ENCODE measurements at regions not wholly inside any gene's neighbourhood (a gene's known extent, or its start where the extent isn't known, plus 50 kb on each side); places are given as distances from the start of the nearest gene placed in this dataset.

DNA sequence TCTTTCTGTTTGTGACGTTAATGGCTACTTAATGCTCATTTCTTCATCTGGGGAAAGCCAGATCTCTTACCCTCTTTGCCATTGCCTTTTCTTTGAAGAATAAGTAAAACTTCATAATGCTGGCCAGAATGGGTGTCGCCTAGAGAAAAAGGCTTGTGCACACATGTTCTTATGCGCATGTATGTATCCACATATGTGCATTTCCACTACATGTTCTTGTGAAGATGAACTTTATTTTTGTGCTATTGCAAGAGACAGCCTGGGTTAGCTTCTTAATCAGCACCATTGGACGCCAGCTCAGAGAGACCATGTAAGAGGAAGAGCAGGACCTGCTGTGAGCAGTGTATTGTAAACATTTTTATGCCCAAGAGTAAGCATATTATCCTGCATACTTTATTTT, 178.7 kb downstream of the SPRY1 start:
- no CpG with 5 or more reads among the region's 4 CpGs for WGBS, 2 donors (ENCODE audit: extremely low coverage in 2 of 2, insufficient read length in 2 of 2, insufficient replicate concordance in 1 of 2)
- Histone ChIP-seq H2BK12ac (ENCODE audit: low read length) (no peak overlapping the region), H3K27me3 (ENCODE audit: control insufficient read depth in 3 of 3, insufficient read depth in 3 of 3, low read depth in 1 of 3, low read length in 3 of 3) (no peaks in the 10 kb centered on the region), H2BK5ac (ENCODE audit: low read length) (no peak overlapping the region), H2AK5ac (ENCODE audit: low read depth, low read length) (no peak overlapping the region), H3K27ac (replicated peaks; ENCODE audit: low read length) (no peak overlapping the region), H3K79me1 (ENCODE audit: low read depth, low read length) (no peaks in the 10 kb centered on the region), H3K4me2 (ENCODE audit: insufficient read depth, low read length, poor library complexity, severe bottlenecking) (no peak overlapping the region), H3K4ac (ENCODE audit: low read length) (no peak overlapping the region), H4K91ac (ENCODE audit: low read depth, low read length, poor library complexity) (no peak overlapping the region), H3K4me1 (ENCODE audit: control insufficient read depth in 2 of 2, insufficient read depth in 1 of 2, low read depth in 1 of 2, low read length in 2 of 2) (no peaks in the 10 kb centered on the region), H2BK120ac (ENCODE audit: low read depth, low read length) (no peak overlapping the region), H3K4me3 (ENCODE audit: low read length in 2 of 2) (no peak overlapping the region), H3K36me3 (replicated peaks in 1 of 2; ENCODE audit: control insufficient read depth in 2 of 2, insufficient read depth in 2 of 2, low read length in 2 of 2) (no peaks in the 10 kb centered on the region), H3K9me3 (replicated peaks in 1 of 2; ENCODE audit: control insufficient read depth in 2 of 2, insufficient read depth in 1 of 2, low read depth in 1 of 2, low read length in 2 of 2) (no peaks in the 10 kb centered on the region), H3K23ac (ENCODE audit: low read depth, low read length, poor library complexity) (no peak overlapping the region), H2BK15ac (ENCODE audit: low read length) (no peak overlapping the region), H3K14ac (ENCODE audit: low read length) (no peak overlapping the region), H3K18ac (ENCODE audit: low read length) (no peak overlapping the region), H4K8ac (ENCODE audit: low read depth, low read length) (no peak overlapping the region), H2AFZ (ENCODE audit: low read length) (no peak overlapping the region), H3K9ac (ENCODE audit: low read depth, low read length, poor library complexity) (no peak overlapping the region)
- no peak for DNase-seq (ENCODE audit: low spot score)

DNA sequence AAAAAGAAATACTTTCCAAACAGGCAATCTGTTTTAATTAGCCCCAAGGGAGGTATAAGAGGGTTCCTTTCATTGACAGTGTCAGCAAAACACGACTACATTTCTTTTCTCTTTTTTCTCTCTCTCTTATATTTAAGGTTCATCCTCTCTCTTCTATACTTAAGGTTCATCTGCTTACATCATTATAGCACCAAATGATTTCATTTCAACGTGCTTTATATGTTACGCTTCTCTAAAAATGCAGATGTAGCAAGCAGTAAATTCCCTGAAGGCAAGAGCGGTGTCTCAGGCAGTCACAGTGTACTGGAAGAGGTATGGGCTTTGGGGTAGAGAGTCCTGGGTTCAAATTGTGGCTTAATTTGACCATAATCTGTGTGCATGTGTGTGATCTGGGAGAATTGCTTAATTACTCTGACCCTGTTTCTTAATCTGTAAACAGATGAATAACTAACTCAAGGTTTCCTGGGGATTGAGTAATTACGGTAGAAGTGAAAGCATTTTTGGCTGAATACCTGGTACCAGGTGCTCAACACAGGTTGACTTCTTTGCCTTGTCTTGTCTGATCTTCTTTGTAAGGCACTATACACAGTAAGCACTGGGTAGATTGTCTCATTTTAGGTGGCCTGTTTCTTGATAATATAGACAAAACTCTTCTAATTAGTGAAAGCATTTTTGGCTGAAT, 180.8 kb downstream of the SPRY1 start:
- Histone ChIP-seq H3K14ac (ENCODE audit: low read length) (no peak overlapping the region), H2AK5ac (ENCODE audit: low read depth, low read length) (no peak overlapping the region), H2BK15ac (ENCODE audit: low read length) (no peak overlapping the region), H3K27ac (replicated peaks; ENCODE audit: low read length) (no peak overlapping the region), H3K4me2 (ENCODE audit: insufficient read depth, low read length, poor library complexity, severe bottlenecking) (no peak overlapping the region), H2BK120ac (ENCODE audit: low read depth, low read length) (no peak overlapping the region), H3K18ac (ENCODE audit: low read length) (no peak overlapping the region), H3K4me1 (ENCODE audit: control insufficient read depth in 2 of 2, insufficient read depth in 1 of 2, low read depth in 1 of 2, low read length in 2 of 2) (no peaks in the 10 kb centered on the region), H3K36me3 (replicated peaks in 1 of 2; ENCODE audit: control insufficient read depth in 2 of 2, insufficient read depth in 2 of 2, low read length in 2 of 2) (no peaks in the 10 kb centered on the region), H3K4me3 (ENCODE audit: low read length in 2 of 2) (no peak overlapping the region), H3K79me1 (ENCODE audit: low read depth, low read length) (no peaks in the 10 kb centered on the region), H3K23ac (ENCODE audit: low read depth, low read length, poor library complexity) (no peak overlapping the region), H4K91ac (ENCODE audit: low read depth, low read length, poor library complexity) (no peak overlapping the region), H2BK5ac (ENCODE audit: low read length) (no peak overlapping the region), H3K4ac (ENCODE audit: low read length) (no peak overlapping the region), H3K9me3 (replicated peaks in 1 of 2; ENCODE audit: control insufficient read depth in 2 of 2, insufficient read depth in 1 of 2, low read depth in 1 of 2, low read length in 2 of 2) (peaks cover 4 to 6% of the 10 kb centered on the region in 2 donors), H2AFZ (ENCODE audit: low read length) (no peak overlapping the region), H2BK12ac (ENCODE audit: low read length) (no peak overlapping the region), H3K9ac (ENCODE audit: low read depth, low read length, poor library complexity) (no peak overlapping the region), H4K8ac (ENCODE audit: low read depth, low read length) (no peak overlapping the region), H3K27me3 (ENCODE audit: control insufficient read depth in 3 of 3, insufficient read depth in 3 of 3, low read depth in 1 of 3, low read length in 3 of 3) (no peaks in the 10 kb centered on the region)
- no peak for DNase-seq (ENCODE audit: low spot score)
- no CpG with 5 or more reads among the region's 5 CpGs for WGBS, 2 donors (ENCODE audit: extremely low coverage in 2 of 2, insufficient read length in 2 of 2, insufficient replicate concordance in 1 of 2)

DNA sequence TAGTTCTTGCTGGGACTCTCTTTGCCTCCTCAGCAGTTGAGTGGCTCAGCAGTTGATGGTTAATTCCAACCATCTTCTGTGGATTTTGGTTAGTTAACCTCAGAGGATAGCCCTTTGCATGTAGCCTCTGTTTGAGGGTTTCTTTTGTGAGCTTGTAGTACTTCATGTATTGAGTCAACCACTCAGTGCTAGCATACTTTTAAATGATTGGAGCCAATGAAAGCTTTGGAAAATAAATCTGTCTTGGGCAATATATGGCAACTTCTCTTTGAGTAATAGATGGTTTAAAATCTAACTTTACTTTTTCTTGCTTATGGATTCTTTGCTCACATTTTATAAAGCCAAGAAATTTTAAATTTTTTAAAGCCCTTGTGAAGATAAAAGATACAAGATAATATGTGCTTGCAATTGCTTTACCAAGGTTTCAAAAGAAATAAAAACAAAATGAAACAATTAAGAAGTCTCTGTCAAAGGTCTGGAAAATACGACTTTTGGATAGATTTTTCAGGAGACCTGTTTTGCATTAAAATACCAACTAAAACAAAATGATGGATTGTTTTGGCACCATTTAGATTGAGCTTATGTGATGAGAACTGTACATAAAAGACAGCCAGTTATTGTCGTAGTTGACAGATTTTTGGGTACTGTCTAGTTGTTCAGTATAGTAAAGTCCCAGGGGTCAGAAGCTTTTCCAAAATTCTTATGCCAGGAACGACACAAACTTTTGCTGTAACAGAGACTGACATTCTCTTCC, 181.9 kb downstream of the SPRY1 start:
- Histone ChIP-seq H2AFZ (ENCODE audit: low read length) (no peak overlapping the region), H3K4ac (ENCODE audit: low read length) (no peak overlapping the region), H3K27me3 (ENCODE audit: control insufficient read depth in 3 of 3, insufficient read depth in 3 of 3, low read depth in 1 of 3, low read length in 3 of 3) (no peaks in the 10 kb centered on the region), H3K4me1 (ENCODE audit: control insufficient read depth in 2 of 2, insufficient read depth in 1 of 2, low read depth in 1 of 2, low read length in 2 of 2) (no peaks in the 10 kb centered on the region), H3K27ac (replicated peaks; ENCODE audit: low read length) (no peak overlapping the region), H3K4me3 (ENCODE audit: low read length in 2 of 2) (no peak overlapping the region), H3K9me3 (replicated peaks in 1 of 2; ENCODE audit: control insufficient read depth in 2 of 2, insufficient read depth in 1 of 2, low read depth in 1 of 2, low read length in 2 of 2) (peaks cover 4 to 6% of the 10 kb centered on the region in 2 donors), H3K18ac (ENCODE audit: low read length) (no peak overlapping the region), H3K79me1 (ENCODE audit: low read depth, low read length) (no peaks in the 10 kb centered on the region), H2BK5ac (ENCODE audit: low read length) (no peak overlapping the region), H3K4me2 (ENCODE audit: insufficient read depth, low read length, poor library complexity, severe bottlenecking) (no peak overlapping the region), H2BK120ac (ENCODE audit: low read depth, low read length) (no peak overlapping the region), H2BK15ac (ENCODE audit: low read length) (no peak overlapping the region), H4K91ac (ENCODE audit: low read depth, low read length, poor library complexity) (no peak overlapping the region), H3K9ac (ENCODE audit: low read depth, low read length, poor library complexity) (no peak overlapping the region), H3K23ac (ENCODE audit: low read depth, low read length, poor library complexity) (no peak overlapping the region), H2BK12ac (ENCODE audit: low read length) (no peak overlapping the region), H2AK5ac (ENCODE audit: low read depth, low read length) (no peak overlapping the region), H3K36me3 (replicated peaks in 1 of 2; ENCODE audit: control insufficient read depth in 2 of 2, insufficient read depth in 2 of 2, low read length in 2 of 2) (no peaks in the 10 kb centered on the region), H3K14ac (ENCODE audit: low read length) (no peak overlapping the region), H4K8ac (ENCODE audit: low read depth, low read length) (no peak overlapping the region)
- no peak for DNase-seq (ENCODE audit: low spot score)
- no CpG with 5 or more reads among the region's 3 CpGs for WGBS, 2 donors (ENCODE audit: extremely low coverage in 2 of 2, insufficient read length in 2 of 2, insufficient replicate concordance in 1 of 2)

GRCh38 chr4:123579961-123580360, 183.4 kb downstream of the SPRY1 start:
- no peak overlapping the region for H3K4me2 ChIP-seq (ENCODE audit: insufficient read depth, low read length, poor library complexity, severe bottlenecking)
- no peaks in the 10 kb centered on the region for H3K36me3 ChIP-seq (replicated peaks in 1 of 2; ENCODE audit: control insufficient read depth in 2 of 2, insufficient read depth in 2 of 2, low read length in 2 of 2)
- peaks cover 4 to 6% of the 10 kb centered on the region in 2 donors for H3K9me3 ChIP-seq (replicated peaks in 1 of 2; ENCODE audit: control insufficient read depth in 2 of 2, insufficient read depth in 1 of 2, low read depth in 1 of 2, low read length in 2 of 2)
- no peaks in the 10 kb centered on the region for H3K79me1 ChIP-seq (ENCODE audit: low read depth, low read length)
- no peak overlapping the region for H3K23ac ChIP-seq (ENCODE audit: low read depth, low read length, poor library complexity)
- H3K4me3 ChIP-seq (ENCODE audit: low read length in 2 of 2): no peak overlapping the region
- no peak overlapping the region for H2BK120ac ChIP-seq (ENCODE audit: low read depth, low read length)
- no peak overlapping the region for H4K91ac ChIP-seq (ENCODE audit: low read depth, low read length, poor library complexity)
- H2AFZ ChIP-seq (ENCODE audit: low read length): no peak overlapping the region
- no peak overlapping the region for H2AK5ac ChIP-seq (ENCODE audit: low read depth, low read length)
- no peak for DNase-seq (ENCODE audit: low spot score)
- no peak overlapping the region for H3K27ac ChIP-seq (replicated peaks; ENCODE audit: low read length)
- no peak overlapping the region for H3K9ac ChIP-seq (ENCODE audit: low read depth, low read length, poor library complexity)
- no CpG with 5 or more reads among the region's 2 CpGs for WGBS, 2 donors (ENCODE audit: extremely low coverage in 2 of 2, insufficient read length in 2 of 2, insufficient replicate concordance in 1 of 2)
- no peak overlapping the region for H3K4ac ChIP-seq (ENCODE audit: low read length)
- H3K4me1 ChIP-seq (ENCODE audit: control insufficient read depth in 2 of 2, insufficient read depth in 1 of 2, low read depth in 1 of 2, low read length in 2 of 2): no peaks in the 10 kb centered on the region
- no peak overlapping the region for H3K18ac ChIP-seq (ENCODE audit: low read length)
- no peak overlapping the region for H3K14ac ChIP-seq (ENCODE audit: low read length)
- no peaks in the 10 kb centered on the region for H3K27me3 ChIP-seq (ENCODE audit: control insufficient read depth in 3 of 3, insufficient read depth in 3 of 3, low read depth in 1 of 3, low read length in 3 of 3)
- H4K8ac ChIP-seq (ENCODE audit: low read depth, low read length): no peak overlapping the region
- no peak overlapping the region for H2BK15ac ChIP-seq (ENCODE audit: low read length)
- H2BK12ac ChIP-seq (ENCODE audit: low read length): no peak overlapping the region
- no peak overlapping the region for H2BK5ac ChIP-seq (ENCODE audit: low read length)
